Psoas muscle (tissue), 7 donors: ENCODE measurements at regions not wholly inside any gene's neighbourhood (a gene's known extent, or its start where the extent isn't known, plus 50 kb on each side); places are given as distances from the start of the nearest gene placed in this dataset.
A peak's percentile ranks its signal among the peaks of the same experiment; 100 is the strongest.

ENCODE experiments used
- ATAC-seq, 4 donors: fragments of 200-7000 bp; cut with Tn5 transposase; one replicate each; pipeline ENCODE4 v1.9.1; 2020; ENCODE audit warnings: moderate library complexity in 3 of 4, mild to moderate bottlenecking in 2 of 4
- DNase-seq, 2 donors: peaks; one replicate each; pipeline ENCODE4 v3.0.0-alpha.2; 2020
- H3K27ac ChIP-seq: fragments of 200-600 bp; one replicate; pipeline ENCODE4 v1.8.0; 2022
- H3K27me3 ChIP-seq, 3 donors: fragments of 200-600 bp in 1 of 3; one replicate each; pipeline versions ENCODE4 v1.6.1 to v1.8.0; 2013 to 2022; ENCODE audit warnings: low read length in 2 of 3, mild to moderate bottlenecking in 2 of 3, moderate library complexity in 1 of 3; ENCODE audit not compliant: insufficient read depth in 3 of 3
- H3K36me3 ChIP-seq, 2 donors: fragments of 200-600 bp in 1 of 2; one replicate each; pipeline versions ENCODE4 v1.6.1 to v1.8.0; 2013 to 2022; ENCODE audit warnings: low read depth in 1 of 2, mild to moderate bottlenecking in 1 of 2, moderate library complexity in 1 of 2; ENCODE audit not compliant: insufficient read depth in 1 of 2
- H3K4me1 ChIP-seq: fragments of 200-600 bp; one replicate; pipeline ENCODE4 v1.8.0; 2022
- H3K4me3 ChIP-seq: fragments of 200-600 bp; one replicate; pipeline ENCODE4 v1.8.0; 2022; ENCODE audit warnings: mild to moderate bottlenecking
- H3K9me3 ChIP-seq: fragments of 200-600 bp; one replicate; pipeline ENCODE4 v1.8.0; 2022
- CTCF ChIP-seq: fragments of 200-600 bp; IDR thresholded peaks from one replicate; pipeline ENCODE4 v1.8.0; 2022; ENCODE audit warnings: antibody characterized with exemption
- WGBS, 3 donors: extraction: QIAGEN DNeasy Blood & Tissue Kit; methylation state at CpG; one replicate each; pipeline versions ENCODE4 v1.1.6 to v1.1.7; 2013; 5-methylcytosine and 5-hydroxymethylcytosine counted together
- intact Hi-C, 2 donors: fragments of 100-400 bp; cut with DNase I; formaldehyde crosslinking; loops; one replicate each; pipeline versions ENCODE4 v1.11.0 to v1.14.2; 2022
- donor health status: healthy with polysubstance abuse.
- donor health status: DM: no; HTN: no; CAD: no; lungs with moderate emphysema.
- donor health status: Bipolar disorder and iron deficiency.
- donor health status: healthy.
- donor health status: DM: yes; HTN: yes; CAD: no.
- donor health status: DM: no; HTN: no; CAD: no.
- donor health status: DM: yes; HTN: yes; CAD: no.

- TF ChIP-seq CTCF = no peak
- no peaks in the 10 kb centered on the region for H3K4me1 ChIP-seq
- intact Hi-C loops = no loop called here
- H3K4me3 ChIP-seq = no peak overlapping the region
- no peak for ATAC-seq
- DNase-seq = no peak
- no peaks in the 10 kb centered on the region for H3K27me3 ChIP-seq
- WGBS, 3 donors = 71 to 92% (median 89%) methylated on average over 2 of the region's 2 CpGs
- no peak overlapping the region for H3K27ac ChIP-seq
- no peaks in the 10 kb centered on the region for H3K9me3 ChIP-seq
- no peaks in the 10 kb centered on the region for H3K36me3 ChIP-seq
Measured at GRCh38 chr1:96411006-96411405, 310.6 kb upstream of the PTBP2 start.

DNA sequence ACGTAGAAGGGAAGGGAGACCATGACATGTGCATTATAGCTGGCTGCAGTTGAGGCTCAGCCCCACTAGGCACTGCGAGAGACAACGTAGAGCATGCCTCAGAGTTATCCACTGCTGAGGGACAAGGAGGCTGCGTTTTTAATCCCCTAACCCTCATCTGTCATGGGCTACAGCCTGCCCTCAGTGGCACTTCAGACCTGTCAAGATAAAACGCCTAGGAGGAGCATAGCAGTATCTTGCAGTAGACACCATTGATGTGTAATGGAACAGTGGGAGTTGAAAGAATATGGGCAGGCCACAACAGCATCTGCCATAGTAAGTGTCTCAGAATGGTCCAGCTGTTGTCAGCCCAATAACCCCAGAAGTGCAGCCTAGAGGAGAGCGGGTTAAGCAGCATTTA, 307.0 kb upstream of the PTBP2 start:
- no peak for ATAC-seq

GRCh38 chr1:96416111-96416595, 305.4 kb upstream of the PTBP2 start:
- peak; percentile 39 to 41 for DNase-seq

More for the DNA sequence above, 307.0 kb upstream of the PTBP2 start:
- Histone ChIP-seq H3K4me3 (no peak overlapping the region), H3K36me3 (no peaks in the 10 kb centered on the region), H3K27ac (no peak overlapping the region), H3K27me3 (no peaks in the 10 kb centered on the region), H3K9me3 (no peaks in the 10 kb centered on the region), H3K4me1 (peaks cover 5% of the 10 kb centered on the region)
- intact Hi-C loops = no loop called here
- WGBS, 3 donors = 83 to 84% (median 84%) methylated on average over 6 of the region's 6 CpGs
- TF ChIP-seq CTCF = no peak
- no peak for DNase-seq

DNA sequence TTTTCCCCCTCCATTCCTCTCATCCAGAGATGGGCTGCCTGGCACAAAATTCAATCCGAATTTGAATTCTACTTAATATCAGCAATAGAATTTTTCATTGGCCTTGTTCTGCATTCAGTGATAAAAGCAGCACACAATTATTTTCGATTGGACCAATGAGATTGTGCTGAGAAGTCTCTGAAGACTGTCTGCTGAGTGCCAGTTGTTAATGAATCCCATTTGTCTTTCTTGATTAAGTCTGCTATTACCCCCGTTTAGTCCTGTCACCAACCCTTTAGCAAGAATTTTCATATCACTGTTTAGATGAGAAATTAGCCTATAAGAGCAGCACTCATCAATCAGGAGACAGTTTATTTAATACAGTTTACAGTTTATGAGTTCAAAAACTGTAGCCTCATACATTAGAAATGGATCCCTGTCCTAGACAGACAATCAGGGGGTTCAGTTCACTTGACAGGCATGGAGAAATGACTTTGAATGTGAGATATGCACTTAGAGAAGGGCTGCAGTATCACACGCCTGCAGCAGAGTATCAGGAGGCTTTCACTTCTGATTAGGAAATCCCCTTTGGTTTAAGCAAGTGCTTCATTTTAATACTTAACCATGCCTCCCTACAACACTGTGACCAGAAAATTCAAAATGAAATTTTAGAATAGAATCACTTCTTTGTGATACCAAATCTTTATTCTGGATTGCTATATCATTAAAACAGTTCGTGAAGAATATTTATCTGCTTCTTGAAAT, 304.7 kb upstream of the PTBP2 start:
- TF ChIP-seq CTCF = no peak
- ATAC-seq (no peak), DNase-seq (no peak)
- no peaks in the 10 kb centered on the region for H3K9me3 ChIP-seq
- peaks cover 5% of the 10 kb centered on the region for H3K4me1 ChIP-seq
- peak overlapping the region; percentile 47 for H3K27ac ChIP-seq
- intact Hi-C loops = no loop called here
- WGBS, 3 donors = 30 to 52% (median 47%) methylated on average over 5 of the region's 5 CpGs
- no peak overlapping the region for H3K4me3 ChIP-seq
- H3K27me3 ChIP-seq = no peaks in the 10 kb centered on the region
- H3K36me3 ChIP-seq = no peaks in the 10 kb centered on the region

More at GRCh38 chr1:96416111-96416595, 305.4 kb upstream of the PTBP2 start:
- peak overlapping the region; percentile 47 for H3K27ac ChIP-seq
- 19 to 25% (median 20%) methylated on average over 5 of the region's 5 CpGs for WGBS, 3 donors
- no peak for TF ChIP-seq CTCF
- no peaks in the 10 kb centered on the region for H3K36me3 ChIP-seq
- no peaks in the 10 kb centered on the region for H3K27me3 ChIP-seq
- intact Hi-C loops = no loop called here
- H3K4me1 ChIP-seq = peaks cover 5% of the 10 kb centered on the region
- no peaks in the 10 kb centered on the region for H3K9me3 ChIP-seq
- no peak overlapping the region for H3K4me3 ChIP-seq
- peak; percentile 78 to 95 (median 87) for ATAC-seq
